T-helper 1 cell treated with Interleukin-12 subunit alpha and Interleukin-12 subunit beta and Interleukin-4 antibody, amounts not matched to agents 30 μg/mL and 1 μg/mL, for 36 hours (primary cell): ENCODE measurements at regions not wholly inside any gene's neighbourhood (a gene's known extent, or its start where the extent isn't known, plus 50 kb on each side); places are given as distances from the start of the nearest gene placed in this dataset.
A peak's percentile ranks its signal among the peaks of the same experiment; 100 is the strongest.

Experiments
- H3K27ac Mint-ChIP-seq: one replicate; pipeline ENCODE4 v1.8.0; 2021; ENCODE audit warnings: mild to moderate bottlenecking, mixed read lengths
- H3K27me3 Mint-ChIP-seq: one replicate; pipeline ENCODE4 v1.8.0; 2021; ENCODE audit warnings: low read depth, mixed read lengths
- H3K36me3 Mint-ChIP-seq: one replicate; pipeline ENCODE4 v1.8.0; 2021; ENCODE audit warnings: low read depth, mixed read lengths
- H3K4me1 Mint-ChIP-seq: one replicate; pipeline ENCODE4 v1.8.0; 2021; ENCODE audit warnings: low read depth, mixed read lengths
- H3K4me3 Mint-ChIP-seq: one replicate; pipeline ENCODE4 v1.8.0; 2021; ENCODE audit warnings: mild to moderate bottlenecking, moderate library complexity, mixed read lengths
- H3K9me3 Mint-ChIP-seq: one replicate; pipeline ENCODE4 v1.8.0; 2021; ENCODE audit warnings: mixed read lengths

DNA sequence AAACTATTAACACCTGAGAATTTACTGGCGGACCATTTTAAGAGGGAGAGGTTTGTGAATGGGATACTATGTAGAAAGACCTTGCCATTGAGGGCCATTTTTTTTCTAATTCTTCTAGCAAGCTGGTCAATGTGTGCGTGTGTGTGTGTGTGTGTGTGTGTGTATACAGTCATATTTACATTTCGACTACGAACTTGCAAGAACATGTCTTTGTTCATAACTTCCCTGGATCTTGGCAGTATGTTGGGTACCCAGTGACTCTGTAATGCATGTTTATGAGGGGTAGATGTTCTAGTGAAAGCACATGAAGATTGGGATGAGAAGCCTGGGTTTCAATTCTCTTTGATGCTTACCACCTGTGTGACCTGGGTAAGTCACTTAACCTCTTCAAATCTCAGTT lies 133.6 kb downstream of the UBE2E3 start:
- no peaks in the 10 kb centered on the region for H3K27me3 Mint-ChIP-seq
- H3K4me1 Mint-ChIP-seq, result peaks cover 30% of the 10 kb centered on the region
- H3K9me3 Mint-ChIP-seq, result peaks cover 20% of the 10 kb centered on the region
- no peak overlapping the region for H3K4me3 Mint-ChIP-seq
- H3K27ac Mint-ChIP-seq, result no peak overlapping the region
- peaks cover 21% of the 10 kb centered on the region for H3K36me3 Mint-ChIP-seq

DNA sequence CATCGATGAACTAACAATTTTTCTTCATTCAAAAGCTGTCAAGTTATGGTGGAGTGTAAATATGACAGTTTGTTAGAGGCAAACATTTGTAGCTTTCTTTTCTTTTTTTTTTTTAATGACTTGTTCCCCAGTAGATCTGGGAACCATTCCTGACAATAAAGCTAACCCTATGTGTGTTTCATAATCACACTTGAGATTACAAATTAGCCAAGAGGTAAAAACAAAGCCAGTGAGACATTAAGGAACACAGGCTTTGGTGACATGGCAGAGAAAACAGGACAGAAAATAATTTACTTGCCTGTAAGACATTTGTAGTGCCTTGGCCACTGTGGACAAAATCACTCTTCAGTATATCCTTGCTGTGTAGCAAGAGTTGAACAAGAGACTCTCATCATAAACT lies 135.9 kb downstream of the UBE2E3 start:
- H3K4me1 Mint-ChIP-seq, result peaks cover 31% of the 10 kb centered on the region
- no peak overlapping the region for H3K27ac Mint-ChIP-seq
- H3K27me3 Mint-ChIP-seq, result no peaks in the 10 kb centered on the region
- peaks cover 16% of the 10 kb centered on the region for H3K9me3 Mint-ChIP-seq
- peaks cover 20% of the 10 kb centered on the region for H3K36me3 Mint-ChIP-seq
- H3K4me3 Mint-ChIP-seq, result no peak overlapping the region

DNA sequence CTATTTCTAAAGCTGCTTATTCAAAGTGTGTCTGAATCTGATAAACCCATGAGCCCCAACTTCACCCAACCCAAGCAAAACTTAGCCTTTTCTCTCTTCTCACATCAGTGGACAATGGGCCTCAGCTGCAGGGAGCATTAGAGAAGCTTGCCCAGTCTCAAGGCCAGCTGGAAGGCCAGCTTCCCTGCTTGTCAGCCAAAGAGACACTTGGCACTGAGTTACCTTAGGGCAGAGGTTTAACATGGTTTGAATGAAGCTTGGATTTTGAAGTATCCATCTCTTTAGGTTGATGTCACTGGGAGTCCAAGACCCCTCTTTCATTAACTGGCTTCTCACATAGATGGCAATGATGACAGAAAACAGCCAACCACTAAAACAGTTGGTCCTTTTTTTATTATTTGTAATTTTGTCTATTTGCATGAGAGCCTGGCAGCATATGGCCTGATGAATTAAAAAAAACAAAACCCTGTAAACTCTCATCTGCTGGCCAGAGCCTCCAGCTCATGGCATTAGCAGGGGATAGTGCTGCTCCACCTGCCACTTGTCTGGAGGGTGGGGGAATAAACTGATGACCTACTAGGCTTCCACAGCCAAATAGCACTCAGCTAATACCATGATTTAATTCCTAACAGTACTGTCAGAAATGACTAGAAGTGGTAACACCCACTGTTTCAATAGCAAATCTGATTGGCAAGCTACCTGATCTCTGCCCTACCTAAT lies 137.0 kb downstream of the UBE2E3 start:
- Mint-ChIP-seq H3K9me3 (peaks cover 20% of the 10 kb centered on the region), H3K27ac (no peak overlapping the region), H3K36me3 (peaks cover 24% of the 10 kb centered on the region), H3K4me3 (no peak overlapping the region), H3K4me1 (peaks cover 37% of the 10 kb centered on the region), H3K27me3 (no peaks in the 10 kb centered on the region)

DNA sequence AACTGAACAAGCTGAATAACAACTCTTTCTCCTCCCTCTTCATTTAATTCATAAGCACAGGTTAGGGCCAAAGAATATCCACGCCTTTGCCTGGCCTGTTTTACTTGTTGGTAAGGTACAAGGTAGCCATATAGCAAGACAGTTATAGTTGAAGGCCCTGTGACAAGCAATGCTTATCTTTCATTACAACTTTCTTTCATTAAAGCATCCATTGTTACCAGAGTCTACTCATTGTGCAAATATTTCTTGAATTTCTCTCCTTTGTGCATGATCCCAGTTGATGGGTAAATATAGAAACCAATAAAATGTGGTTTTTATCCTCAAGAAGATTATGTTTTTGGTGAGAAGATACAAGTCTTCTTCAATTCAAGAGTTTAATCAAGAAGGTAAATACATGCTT lies 140.2 kb downstream of the UBE2E3 start:
- Mint-ChIP-seq H3K4me1 (peaks cover 58% of the 10 kb centered on the region), H3K9me3 (peaks cover 20% of the 10 kb centered on the region), H3K4me3 (no peak overlapping the region), H3K36me3 (peaks cover 20% of the 10 kb centered on the region), H3K27me3 (no peaks in the 10 kb centered on the region), H3K27ac (no peak overlapping the region)

DNA sequence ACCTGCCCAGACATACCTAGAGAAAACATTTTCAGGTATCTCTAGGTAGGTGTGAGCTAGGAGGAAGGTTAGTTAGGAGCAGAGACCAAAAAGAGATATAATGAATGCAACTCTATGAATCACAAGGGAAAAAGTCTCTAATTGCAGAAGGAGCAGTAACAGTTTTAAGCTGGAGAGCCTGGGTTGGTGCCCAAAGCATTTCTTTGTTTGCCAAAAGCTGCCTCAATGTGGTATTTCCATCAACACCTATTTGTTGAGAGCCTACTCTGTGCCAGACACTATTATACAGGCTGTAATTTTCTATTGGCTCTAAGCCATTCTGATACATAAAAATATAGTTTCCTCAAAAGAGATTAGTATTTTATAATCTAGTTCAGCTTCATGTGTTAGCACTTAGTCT lies 141.6 kb downstream of the UBE2E3 start:
- H3K4me3 Mint-ChIP-seq, result no peak overlapping the region
- H3K4me1 Mint-ChIP-seq, result peaks cover 67% of the 10 kb centered on the region
- peaks cover 25% of the 10 kb centered on the region for H3K36me3 Mint-ChIP-seq
- H3K9me3 Mint-ChIP-seq, result peaks cover 20% of the 10 kb centered on the region
- no peaks in the 10 kb centered on the region for H3K27me3 Mint-ChIP-seq
- H3K27ac Mint-ChIP-seq, result no peak overlapping the region

DNA sequence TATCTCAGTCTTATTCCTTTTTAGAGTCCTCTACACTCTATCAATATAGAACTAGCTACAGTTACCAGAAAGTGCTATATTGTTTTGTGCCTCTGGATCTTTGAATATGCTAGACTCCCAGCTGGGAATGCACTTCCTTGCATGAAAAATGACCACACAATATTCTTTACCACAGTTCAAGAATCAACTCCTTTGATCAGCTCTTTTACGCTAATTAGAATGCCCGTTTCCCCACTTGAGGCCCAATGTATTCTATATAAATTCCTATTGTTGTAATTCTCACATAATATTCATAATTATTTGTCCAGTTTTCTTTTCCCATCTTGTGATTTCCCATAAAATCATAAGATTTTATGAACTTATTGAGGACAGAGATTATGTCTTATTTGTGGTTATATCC lies 142.2 kb downstream of the UBE2E3 start:
- Mint-ChIP-seq H3K27me3 (no peaks in the 10 kb centered on the region), H3K4me3 (no peak overlapping the region), H3K4me1 (peaks cover 67% of the 10 kb centered on the region), H3K9me3 (peaks cover 19% of the 10 kb centered on the region), H3K27ac (no peak overlapping the region), H3K36me3 (peaks cover 25% of the 10 kb centered on the region)

DNA sequence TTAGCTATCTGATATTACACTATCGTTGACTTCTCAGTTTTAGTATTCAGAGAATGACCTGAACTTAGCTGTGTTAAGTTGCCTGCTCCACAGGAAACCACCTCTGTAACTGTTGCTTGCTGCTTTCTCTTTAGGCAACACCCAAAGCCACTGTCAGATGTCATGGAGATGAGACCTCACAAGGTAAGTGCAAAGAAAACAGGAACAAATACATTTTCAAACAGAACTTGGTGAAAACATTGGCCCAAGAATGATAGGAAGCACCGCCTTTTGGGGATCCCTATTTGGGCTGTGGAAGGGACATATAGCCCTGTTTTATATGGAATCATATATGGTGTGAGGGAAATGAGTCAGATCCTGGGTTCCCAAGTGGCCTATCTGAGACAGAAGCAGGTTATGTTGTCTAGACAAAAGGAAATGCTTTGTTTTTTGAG lies 143.4 kb downstream of the UBE2E3 start:
- Mint-ChIP-seq H3K27me3 (no peaks in the 10 kb centered on the region), H3K4me3 (peak overlapping the region; percentile 72), H3K27ac (peak overlapping the region; percentile 93), H3K4me1 (peaks cover 65% of the 10 kb centered on the region), H3K9me3 (peaks cover 11% of the 10 kb centered on the region), H3K36me3 (peaks cover 23% of the 10 kb centered on the region)

DNA sequence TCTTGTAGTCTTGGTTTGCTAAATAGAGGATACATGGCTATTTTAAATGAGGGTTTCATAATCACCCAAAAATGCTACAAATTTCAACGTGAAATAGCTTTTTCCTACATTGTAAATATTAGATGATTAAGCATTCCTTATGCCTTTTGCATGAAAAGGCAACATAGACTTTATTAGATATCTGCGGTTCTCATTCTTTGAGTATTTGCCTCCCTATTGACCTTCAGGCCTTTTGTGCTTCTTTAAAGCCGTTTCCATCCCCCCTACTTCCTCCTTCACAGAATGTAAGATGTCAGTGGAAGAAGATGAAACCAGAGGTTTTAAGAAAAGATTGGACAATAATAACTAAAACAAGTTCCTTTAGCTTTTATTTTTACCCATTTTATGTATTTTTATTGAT lies 144.1 kb downstream of the UBE2E3 start:
- Mint-ChIP-seq H3K27me3 (no peaks in the 10 kb centered on the region), H3K36me3 (peaks cover 22% of the 10 kb centered on the region), H3K4me3 (peak overlapping the region; percentile 72), H3K27ac (peak overlapping the region; percentile 93), H3K9me3 (peaks cover 10% of the 10 kb centered on the region), H3K4me1 (peaks cover 61% of the 10 kb centered on the region)

DNA sequence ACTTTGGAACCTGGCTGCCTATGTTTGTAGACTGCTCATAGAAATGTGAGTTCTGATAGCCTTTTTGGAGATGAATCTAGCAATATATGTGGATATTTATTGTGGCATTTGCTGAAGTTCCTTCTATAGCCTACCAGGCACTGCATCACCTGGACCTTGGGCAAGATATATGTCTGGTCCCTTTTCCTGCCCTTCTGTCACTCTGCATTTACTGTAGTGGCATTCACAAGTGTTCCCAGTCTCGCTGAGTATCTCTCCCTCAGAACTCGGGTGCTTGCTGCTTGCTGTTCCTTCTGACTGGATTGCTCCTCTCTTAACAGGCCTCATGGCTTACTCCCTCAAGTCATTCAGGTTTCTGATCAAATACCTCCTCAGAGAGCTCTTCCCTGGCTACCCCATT lies 145.0 kb downstream of the UBE2E3 start:
- Mint-ChIP-seq H3K4me3 (peak overlapping the region; percentile 70), H3K4me1 (peaks cover 62% of the 10 kb centered on the region), H3K27me3 (no peaks in the 10 kb centered on the region), H3K27ac (peak overlapping the region; percentile 93), H3K9me3 (peaks cover 14% of the 10 kb centered on the region), H3K36me3 (peaks cover 23% of the 10 kb centered on the region)

DNA sequence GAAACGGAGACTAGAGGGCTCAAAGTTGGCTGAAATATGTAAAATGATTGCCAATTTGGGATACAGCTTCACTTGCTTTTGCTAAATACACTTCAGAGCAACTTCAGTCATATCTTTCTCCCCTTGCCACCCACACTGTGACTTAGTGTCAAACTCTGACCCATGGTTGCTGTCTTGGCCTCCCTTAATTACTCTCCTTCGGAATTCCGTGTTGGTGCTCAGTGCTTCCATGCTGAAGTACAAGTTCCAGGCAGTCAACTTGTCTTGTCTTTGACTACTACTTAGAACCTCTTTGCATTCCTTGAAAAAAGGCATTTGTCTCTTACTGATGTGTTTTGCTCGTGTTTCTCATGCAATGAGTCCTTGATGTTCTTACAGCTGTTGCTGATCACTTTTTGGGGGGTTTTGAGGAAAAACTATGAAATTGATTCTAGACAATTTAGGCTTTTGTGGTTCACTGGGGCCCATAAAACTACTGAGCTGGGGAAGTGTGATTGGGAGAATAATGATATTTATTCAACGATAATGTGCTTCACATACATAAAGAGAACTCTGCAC lies 146.0 kb downstream of the UBE2E3 start:
- H3K36me3 Mint-ChIP-seq, result peaks cover 16% of the 10 kb centered on the region
- no peaks in the 10 kb centered on the region for H3K27me3 Mint-ChIP-seq
- peak overlapping the region; percentile 34 for H3K4me3 Mint-ChIP-seq

DNA sequence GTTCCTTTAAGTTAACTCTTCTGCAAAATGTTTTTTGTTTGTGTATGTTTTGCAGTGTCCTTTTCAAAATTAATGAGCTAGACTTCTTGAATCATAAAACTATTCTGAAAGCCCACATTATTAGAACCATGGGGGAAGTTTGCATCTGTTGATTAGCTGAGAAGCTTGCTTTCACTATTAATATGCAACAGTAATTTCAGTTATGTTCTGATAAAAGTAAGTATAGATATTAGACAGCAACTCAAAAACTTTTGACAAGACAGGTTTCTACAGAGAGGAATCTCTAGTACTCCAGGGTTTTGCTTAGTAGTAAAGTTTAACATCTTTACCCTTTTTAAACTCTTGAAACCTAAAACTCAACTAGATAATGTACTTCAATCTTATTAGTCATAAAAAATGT lies 147.8 kb downstream of the UBE2E3 start:
- H3K4me1 Mint-ChIP-seq, result peaks cover 60% of the 10 kb centered on the region
- no peak overlapping the region for H3K4me3 Mint-ChIP-seq
- H3K27me3 Mint-ChIP-seq, result no peaks in the 10 kb centered on the region
- peak overlapping the region; percentile 58 for H3K27ac Mint-ChIP-seq
- peaks cover 16% of the 10 kb centered on the region for H3K36me3 Mint-ChIP-seq
- peaks cover 5% of the 10 kb centered on the region for H3K9me3 Mint-ChIP-seq

More for the DNA sequence above, 146.0 kb downstream of the UBE2E3 start:
- peaks cover 8% of the 10 kb centered on the region for H3K9me3 Mint-ChIP-seq
- H3K27ac Mint-ChIP-seq, result peak overlapping the region; percentile 93
- H3K4me1 Mint-ChIP-seq, result peaks cover 60% of the 10 kb centered on the region

DNA sequence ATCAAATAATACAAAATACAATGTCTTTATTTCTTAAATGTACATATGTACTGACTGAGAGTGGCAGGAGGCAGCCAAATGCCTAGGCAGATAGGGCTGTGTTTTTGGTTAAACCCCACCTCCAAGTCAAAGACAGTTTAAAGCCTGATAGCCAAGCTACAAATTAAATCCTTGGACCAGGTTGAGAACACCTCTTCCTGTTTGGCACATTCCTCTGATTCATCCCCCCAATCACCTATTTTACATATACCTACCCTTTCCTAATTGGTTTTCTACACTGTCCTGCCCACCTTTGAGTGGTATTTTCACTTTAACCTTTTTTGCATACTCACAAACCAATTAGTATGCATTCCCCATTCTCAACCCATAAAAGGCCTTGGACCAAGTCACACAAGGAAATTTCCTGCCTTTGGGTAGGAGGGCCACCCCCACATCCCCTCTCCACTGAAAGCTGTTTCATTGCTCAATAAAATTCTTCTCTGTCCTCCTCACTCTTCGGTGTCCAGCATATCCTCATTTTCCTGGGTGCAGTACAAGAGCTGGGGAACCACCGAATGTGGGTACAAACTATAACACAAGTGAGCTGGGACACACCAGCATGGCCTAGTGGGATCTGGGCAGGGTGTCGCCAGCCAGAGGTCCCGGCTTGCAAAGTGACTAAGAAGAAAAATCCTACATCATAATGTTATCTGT lies 149.1 kb downstream of the UBE2E3 start:
- Mint-ChIP-seq H3K9me3 (peaks cover 5% of the 10 kb centered on the region), H3K27ac (peak overlapping the region; percentile 64), H3K4me1 (peaks cover 49% of the 10 kb centered on the region), H3K4me3 (peak overlapping the region; percentile 8), H3K36me3 (peaks cover 22% of the 10 kb centered on the region), H3K27me3 (no peaks in the 10 kb centered on the region)

DNA sequence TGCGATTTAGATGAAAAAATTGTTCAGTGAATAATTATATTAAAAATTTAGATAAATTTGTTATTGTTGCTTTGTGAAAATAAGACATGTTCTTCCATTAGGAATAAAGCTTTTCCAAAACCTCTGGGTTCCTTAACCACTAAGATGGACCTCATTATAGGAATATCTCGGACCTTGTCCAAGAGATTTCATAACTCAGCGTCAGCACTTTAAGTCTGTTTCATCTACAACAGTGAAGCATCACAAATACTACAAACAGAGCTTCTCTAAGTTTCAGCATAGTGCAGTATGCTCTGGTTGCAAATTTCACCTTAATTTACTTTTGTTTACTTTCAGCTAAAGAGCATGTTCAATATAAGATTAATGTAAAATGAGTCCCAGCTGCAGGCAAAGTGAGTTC lies 150.3 kb downstream of the UBE2E3 start:
- H3K27ac Mint-ChIP-seq, result peak overlapping the region; percentile 91
- peaks cover 39% of the 10 kb centered on the region for H3K4me1 Mint-ChIP-seq
- peak overlapping the region; percentile 74 for H3K4me3 Mint-ChIP-seq
- H3K36me3 Mint-ChIP-seq, result peaks cover 23% of the 10 kb centered on the region
- H3K27me3 Mint-ChIP-seq, result no peaks in the 10 kb centered on the region
- H3K9me3 Mint-ChIP-seq, result peaks cover 5% of the 10 kb centered on the region

DNA sequence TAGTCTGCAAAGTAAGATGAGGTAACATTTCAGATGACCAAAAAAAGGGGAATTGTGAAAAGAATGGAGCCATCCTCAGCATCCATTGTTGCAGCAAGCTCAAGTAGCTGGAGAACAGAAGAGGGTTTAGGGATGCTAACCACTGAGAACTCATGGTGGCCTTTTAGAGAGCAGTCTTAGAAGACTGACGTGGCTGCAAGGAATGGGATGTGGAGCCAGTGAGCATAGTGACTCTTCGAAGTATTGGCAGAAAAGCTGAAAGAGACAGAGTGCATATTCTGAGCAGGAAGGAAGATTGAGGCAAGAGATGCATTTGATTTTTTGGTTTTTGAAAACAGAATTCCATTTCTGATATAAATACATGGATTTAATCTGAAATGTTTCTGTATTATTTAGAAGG lies 151.2 kb downstream of the UBE2E3 start:
- Mint-ChIP-seq H3K9me3 (peaks cover 10% of the 10 kb centered on the region), H3K27ac (peak overlapping the region; percentile 91), H3K4me3 (peak overlapping the region; percentile 74), H3K4me1 (peaks cover 30% of the 10 kb centered on the region), H3K36me3 (peaks cover 23% of the 10 kb centered on the region), H3K27me3 (no peaks in the 10 kb centered on the region)

DNA sequence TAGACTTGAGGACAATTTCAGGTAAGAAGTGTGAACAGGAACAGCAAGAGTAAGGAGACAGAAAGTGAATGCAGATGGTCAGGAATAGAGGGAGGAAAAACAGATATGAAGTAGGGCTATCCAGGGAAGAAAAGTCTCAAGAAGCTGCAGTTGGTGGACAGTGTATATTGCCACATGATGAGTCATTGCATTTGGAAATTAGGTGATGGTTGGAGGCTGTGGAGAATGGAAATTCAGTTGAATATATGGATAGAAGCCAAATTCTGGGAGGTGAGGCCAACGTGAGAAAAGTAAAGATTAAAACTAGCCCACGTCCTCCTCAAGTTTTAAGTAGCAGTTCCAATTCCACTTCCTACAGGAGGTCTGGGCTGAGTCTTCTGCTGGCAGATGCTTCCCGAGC lies 158.4 kb downstream of the UBE2E3 start:
- H3K27ac Mint-ChIP-seq, result no peak overlapping the region
- peaks cover 39% of the 10 kb centered on the region for H3K4me1 Mint-ChIP-seq
- H3K27me3 Mint-ChIP-seq, result no peaks in the 10 kb centered on the region
- H3K36me3 Mint-ChIP-seq, result peaks cover 14% of the 10 kb centered on the region
- H3K4me3 Mint-ChIP-seq, result no peak overlapping the region
- peaks cover 9% of the 10 kb centered on the region for H3K9me3 Mint-ChIP-seq
